Glutamatergic neuron (in vitro differentiated cells): ENCODE measurements at regions not wholly inside any gene's neighbourhood (a gene's known extent, or its start where the extent isn't known, plus 50 kb on each side); places are given as distances from the start of the nearest gene placed in this dataset.

Source experiments
- DNase-seq: peaks from one replicate; pipeline ENCODE4 v3.0.0; 2022
- H3K27ac Mint-ChIP-seq: one replicate; pipeline ENCODE4 v1.8.0; 2020; ENCODE audit warnings: mild to moderate bottlenecking, mixed read lengths, inconsistent platforms; ENCODE audit not compliant: unreplicated experiment
- H3K27me3 Mint-ChIP-seq: one replicate; pipeline ENCODE4 v1.8.0; 2020; ENCODE audit warnings: mild to moderate bottlenecking, moderate library complexity, mixed read lengths, inconsistent platforms; ENCODE audit not compliant: unreplicated experiment
- H3K36me3 Mint-ChIP-seq: one replicate; pipeline ENCODE4 v1.8.0; 2020; ENCODE audit warnings: mild to moderate bottlenecking, mixed read lengths, inconsistent platforms; ENCODE audit not compliant: unreplicated experiment
- H3K4me1 Mint-ChIP-seq: one replicate; pipeline ENCODE4 v1.8.0; 2020; ENCODE audit warnings: mild to moderate bottlenecking, low read depth, mixed read lengths, inconsistent platforms; ENCODE audit not compliant: unreplicated experiment
- H3K4me3 Mint-ChIP-seq: one replicate; pipeline ENCODE4 v1.8.0; 2020; ENCODE audit warnings: mild to moderate bottlenecking, mixed read lengths, inconsistent platforms; ENCODE audit not compliant: unreplicated experiment
- H3K9me3 Mint-ChIP-seq: one replicate; pipeline ENCODE4 v1.8.0; 2020; ENCODE audit warnings: mild to moderate bottlenecking, moderate library complexity, mixed read lengths, inconsistent platforms; ENCODE audit not compliant: unreplicated experiment
- CTCF ChIP-seq: fragments of 200-600 bp; sonication (generic); IDR thresholded peaks from one replicate; pipeline ENCODE4 v1.5.0; 2021; ENCODE audit not compliant: partially characterized antibody, unreplicated experiment

GRCh38 chr4:133759428-133759827 lies 442.2 kb downstream of the PABPC4L start:
- H3K27me3 Mint-ChIP-seq, result no peaks in the 10 kb centered on the region
- H3K9me3 Mint-ChIP-seq, result peaks cover 2% of the 10 kb centered on the region
- no peak overlapping the region for H3K4me3 Mint-ChIP-seq
- H3K27ac Mint-ChIP-seq, result no peak overlapping the region
- no peak for DNase-seq
- TF ChIP-seq CTCF, result no peak
- H3K4me1 Mint-ChIP-seq, result no peaks in the 10 kb centered on the region
- no peaks in the 10 kb centered on the region for H3K36me3 Mint-ChIP-seq

GRCh38 chr4:133741766-133742165 lies 459.8 kb downstream of the PABPC4L start:
- no peak overlapping the region for H3K4me3 Mint-ChIP-seq
- no peak for DNase-seq
- no peak for TF ChIP-seq CTCF
- H3K27ac Mint-ChIP-seq, result no peak overlapping the region
- H3K27me3 Mint-ChIP-seq, result peaks cover 4% of the 10 kb centered on the region
- peaks cover 4% of the 10 kb centered on the region for H3K4me1 Mint-ChIP-seq
- H3K36me3 Mint-ChIP-seq, result peaks cover 4% of the 10 kb centered on the region
- H3K9me3 Mint-ChIP-seq, result peaks cover 4% of the 10 kb centered on the region

GRCh38 chr4:133720001-133720400 lies 481.6 kb downstream of the PABPC4L start:
- Mint-ChIP-seq H3K27ac (no peak overlapping the region), H3K9me3 (no peaks in the 10 kb centered on the region), H3K4me3 (no peak overlapping the region), H3K4me1 (no peaks in the 10 kb centered on the region), H3K27me3 (no peaks in the 10 kb centered on the region), H3K36me3 (no peaks in the 10 kb centered on the region)
- TF ChIP-seq CTCF, result no peak
- DNase-seq, result no peak

GRCh38 chr4:133719098-133719497 lies 482.5 kb downstream of the PABPC4L start:
- no peaks in the 10 kb centered on the region for H3K4me1 Mint-ChIP-seq
- TF ChIP-seq CTCF, result no peak
- no peak overlapping the region for H3K27ac Mint-ChIP-seq
- no peaks in the 10 kb centered on the region for H3K27me3 Mint-ChIP-seq
- no peak for DNase-seq
- H3K36me3 Mint-ChIP-seq, result no peaks in the 10 kb centered on the region
- H3K9me3 Mint-ChIP-seq, result no peaks in the 10 kb centered on the region
- no peak overlapping the region for H3K4me3 Mint-ChIP-seq

- Mint-ChIP-seq H3K27me3 (no peaks in the 10 kb centered on the region), H3K27ac (no peak overlapping the region), H3K9me3 (no peaks in the 10 kb centered on the region), H3K4me1 (no peaks in the 10 kb centered on the region), H3K36me3 (no peaks in the 10 kb centered on the region), H3K4me3 (no peak overlapping the region)
- DNase-seq, result no peak
- no peak for TF ChIP-seq CTCF
Measured at GRCh38 chr4:133714211-133714610, 487.4 kb downstream of the PABPC4L start.
